ENCODE measurements at regions not wholly inside any gene's neighbourhood (a gene's known extent, or its start where the extent isn't known, plus 50 kb on each side); places are given as distances from the start of the nearest gene placed in this dataset.

DNA sequence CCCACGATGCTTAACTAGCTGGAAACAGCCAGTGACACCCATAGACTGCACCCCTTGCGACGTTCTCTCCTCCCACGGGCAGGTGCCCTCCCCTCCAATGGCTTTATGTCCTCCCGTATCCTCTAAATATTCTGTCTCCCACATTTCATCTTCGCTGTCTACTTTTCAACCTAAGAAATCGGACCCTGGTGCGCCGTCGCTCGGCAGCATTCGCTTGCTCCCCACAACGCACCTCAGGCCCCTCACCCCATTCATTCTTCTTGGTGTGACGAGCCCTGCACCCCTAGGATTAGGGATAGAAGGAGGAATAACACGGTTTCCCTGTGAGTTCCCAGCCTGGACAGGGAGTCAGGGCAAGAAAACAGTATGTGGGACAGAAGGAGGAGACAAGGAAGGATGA lies 74.3 kb upstream of the FOXQ1 start:
- no peaks in the 10 kb centered on the region for H3K36me3 ChIP-seq (replicated peaks; ENCODE audit: low read depth, low read length)
- no peak overlapping the region for H3K9ac ChIP-seq (ENCODE audit: low read length)
- H3K27ac ChIP-seq (ENCODE audit: low read length) = no peak overlapping the region
- no peaks in the 10 kb centered on the region for H4K20me1 ChIP-seq (ENCODE audit: insufficient read depth, low read length)
- H3K9me3 ChIP-seq (ENCODE audit: insufficient read depth, low read length) = no peaks in the 10 kb centered on the region
- no peak overlapping the region for H3K4me3 ChIP-seq (ENCODE audit: low read length)
- TF ChIP-seq, protein P1, sequence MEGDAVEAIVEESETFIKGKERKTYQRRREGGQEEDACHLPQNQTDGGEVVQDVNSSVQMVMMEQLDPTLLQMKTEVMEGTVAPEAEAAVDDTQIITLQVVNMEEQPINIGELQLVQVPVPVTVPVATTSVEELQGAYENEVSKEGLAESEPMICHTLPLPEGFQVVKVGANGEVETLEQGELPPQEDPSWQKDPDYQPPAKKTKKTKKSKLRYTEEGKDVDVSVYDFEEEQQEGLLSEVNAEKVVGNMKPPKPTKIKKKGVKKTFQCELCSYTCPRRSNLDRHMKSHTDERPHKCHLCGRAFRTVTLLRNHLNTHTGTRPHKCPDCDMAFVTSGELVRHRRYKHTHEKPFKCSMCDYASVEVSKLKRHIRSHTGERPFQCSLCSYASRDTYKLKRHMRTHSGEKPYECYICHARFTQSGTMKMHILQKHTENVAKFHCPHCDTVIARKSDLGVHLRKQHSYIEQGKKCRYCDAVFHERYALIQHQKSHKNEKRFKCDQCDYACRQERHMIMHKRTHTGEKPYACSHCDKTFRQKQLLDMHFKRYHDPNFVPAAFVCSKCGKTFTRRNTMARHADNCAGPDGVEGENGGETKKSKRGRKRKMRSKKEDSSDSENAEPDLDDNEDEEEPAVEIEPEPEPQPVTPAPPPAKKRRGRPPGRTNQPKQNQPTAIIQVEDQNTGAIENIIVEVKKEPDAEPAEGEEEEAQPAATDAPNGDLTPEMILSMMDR (IDR thresholded peaks at IDR 0.05; ENCODE audit: low read depth, low read length) = no peak
- no peak for TF ChIP-seq EZH2phosphoT487 (IDR thresholded peaks at IDR 0.05; ENCODE audit: low read depth)
- peaks cover 3% of the 10 kb centered on the region; the same call in 1 of the 2 replicates for H3K27me3 ChIP-seq (ENCODE audit: low read depth, low read length)
- no peaks in the 10 kb centered on the region for H3K79me2 ChIP-seq (ENCODE audit: low read length)
- H3K4me1 ChIP-seq (ENCODE audit: low read length) = no peaks in the 10 kb centered on the region
- H2AFZ ChIP-seq (ENCODE audit: low read depth, low read length) = no peak overlapping the region
- no peak overlapping the region for H3K4me2 ChIP-seq (ENCODE audit: low read length)

DNA sequence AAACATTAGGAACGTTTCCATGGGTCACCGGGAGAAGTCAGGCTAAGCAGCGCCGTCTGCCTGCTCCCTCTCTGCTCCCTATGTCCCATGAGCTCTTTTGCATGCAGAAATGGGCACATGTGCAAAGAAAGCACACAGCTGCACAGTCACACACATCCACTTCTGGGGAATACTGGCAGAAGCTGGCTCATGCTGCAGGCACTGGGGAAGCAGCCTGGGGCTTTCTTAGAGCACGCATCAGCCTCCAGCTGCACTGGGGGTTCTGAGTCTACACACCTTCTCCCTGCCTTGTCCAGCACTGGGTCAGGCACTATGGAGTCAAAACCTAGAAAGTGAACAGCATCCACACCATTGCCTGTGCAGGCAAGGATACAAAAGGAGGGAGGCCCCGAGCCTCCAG lies 76.1 kb upstream of the FOXQ1 start:
- Histone ChIP-seq H3K4me2 (ENCODE audit: low read length) (no peak overlapping the region), H3K36me3 (replicated peaks; ENCODE audit: low read depth, low read length) (no peaks in the 10 kb centered on the region), H4K20me1 (ENCODE audit: insufficient read depth, low read length) (no peaks in the 10 kb centered on the region), H3K9me3 (ENCODE audit: insufficient read depth, low read length) (no peaks in the 10 kb centered on the region), H3K79me2 (ENCODE audit: low read length) (no peaks in the 10 kb centered on the region), H3K27ac (ENCODE audit: low read length) (no peak overlapping the region), H3K4me1 (ENCODE audit: low read length) (no peaks in the 10 kb centered on the region), H3K4me3 (ENCODE audit: low read length) (no peak overlapping the region), H2AFZ (ENCODE audit: low read depth, low read length) (no peak overlapping the region), H3K9ac (ENCODE audit: low read length) (no peak overlapping the region), H3K27me3 (ENCODE audit: low read depth, low read length) (peaks cover 21% of the 10 kb centered on the region)
- TF ChIP-seq, protein P1 (IDR thresholded peaks at IDR 0.05; ENCODE audit: low read depth, low read length) = no peak
- no peak for TF ChIP-seq EZH2phosphoT487 (IDR thresholded peaks at IDR 0.05; ENCODE audit: low read depth)

DNA sequence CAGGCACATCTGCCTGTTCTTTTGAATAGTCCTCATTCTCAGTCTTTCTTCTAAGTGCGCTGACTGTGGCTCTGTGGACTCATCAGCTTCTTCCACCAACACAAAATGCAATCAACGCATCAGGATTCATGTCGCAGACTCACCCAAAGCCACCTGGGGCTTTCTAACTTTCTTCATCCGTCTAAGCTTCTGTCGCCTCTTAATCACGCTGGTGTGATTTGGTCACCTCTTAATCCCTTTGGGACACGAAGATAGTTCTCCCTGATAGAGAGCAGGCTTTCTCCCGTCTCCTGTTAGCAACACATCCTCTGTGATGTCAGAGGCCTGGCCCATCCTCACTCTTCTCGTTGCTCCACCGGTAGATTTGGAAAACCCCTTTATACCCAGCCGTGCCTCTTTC lies 78.0 kb upstream of the FOXQ1 start:
- Histone ChIP-seq H3K4me1 (ENCODE audit: low read length) (no peaks in the 10 kb centered on the region), H3K27ac (ENCODE audit: low read length) (no peak overlapping the region), H3K4me2 (ENCODE audit: low read length) (no peak overlapping the region), H4K20me1 (ENCODE audit: insufficient read depth, low read length) (no peaks in the 10 kb centered on the region), H3K36me3 (replicated peaks; ENCODE audit: low read depth, low read length) (no peaks in the 10 kb centered on the region), H3K4me3 (ENCODE audit: low read length) (no peak overlapping the region), H3K9me3 (ENCODE audit: insufficient read depth, low read length) (no peaks in the 10 kb centered on the region), H3K27me3 (ENCODE audit: low read depth, low read length) (peaks cover 27% of the 10 kb centered on the region), H3K9ac (ENCODE audit: low read length) (no peak overlapping the region), H2AFZ (ENCODE audit: low read depth, low read length) (no peak overlapping the region), H3K79me2 (ENCODE audit: low read length) (no peaks in the 10 kb centered on the region)
- TF ChIP-seq, protein P1 (IDR thresholded peaks at IDR 0.05; ENCODE audit: low read depth, low read length) = no peak
- TF ChIP-seq EZH2phosphoT487 (IDR thresholded peaks at IDR 0.05; ENCODE audit: low read depth) = no peak

DNA sequence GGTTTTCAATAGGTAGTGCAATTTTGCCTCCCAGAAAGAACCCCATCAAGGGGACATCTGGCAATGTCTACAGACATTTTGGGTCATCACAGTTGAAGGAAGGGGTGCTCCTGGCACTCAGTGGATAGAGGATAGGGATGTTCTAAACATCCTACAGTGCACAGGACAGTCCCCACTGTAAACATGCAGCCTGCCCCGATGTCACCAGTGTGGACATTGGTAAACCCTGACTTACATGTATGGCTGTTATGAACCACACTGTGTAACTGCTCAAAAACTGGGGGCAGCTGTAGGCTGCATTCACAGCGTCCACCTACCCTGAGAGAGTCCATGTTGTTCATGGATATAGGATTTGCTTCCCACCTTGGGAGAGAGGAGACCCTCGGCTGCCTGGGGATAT lies 79.3 kb upstream of the FOXQ1 start:
- H3K27ac ChIP-seq (ENCODE audit: low read length) = no peak overlapping the region
- no peak overlapping the region for H3K9ac ChIP-seq (ENCODE audit: low read length)
- H3K79me2 ChIP-seq (ENCODE audit: low read length) = no peaks in the 10 kb centered on the region
- H2AFZ ChIP-seq (ENCODE audit: low read depth, low read length) = no peak overlapping the region
- no peaks in the 10 kb centered on the region for H3K9me3 ChIP-seq (ENCODE audit: insufficient read depth, low read length)
- H3K27me3 ChIP-seq (ENCODE audit: low read depth, low read length) = peaks cover 27% of the 10 kb centered on the region
- no peaks in the 10 kb centered on the region for H4K20me1 ChIP-seq (ENCODE audit: insufficient read depth, low read length)
- H3K36me3 ChIP-seq (replicated peaks; ENCODE audit: low read depth, low read length) = no peaks in the 10 kb centered on the region
- H3K4me1 ChIP-seq (ENCODE audit: low read length) = no peaks in the 10 kb centered on the region
- H3K4me2 ChIP-seq (ENCODE audit: low read length) = no peak overlapping the region
- H3K4me3 ChIP-seq (ENCODE audit: low read length) = no peak overlapping the region
- TF ChIP-seq, protein P1 (IDR thresholded peaks at IDR 0.05; ENCODE audit: low read depth, low read length) = no peak
